Tibial nerve (tissue), 4 donors: ENCODE measurements at regions not wholly inside any gene's neighbourhood (a gene's known extent, or its start where the extent isn't known, plus 50 kb on each side); places are given as distances from the start of the nearest gene placed in this dataset.

Source experiments
- CTCF ChIP-seq, 5 experiments: fragments of 200-600 bp in 3 of 5; fragments of 450-650 bp in 2 of 5; sonication (generic) in 3 of 5; IDR thresholded peaks; one replicate each; pipeline ENCODE4 v1.5.1; 2016 to 2019; ENCODE audit warnings: antibody characterized with exemption in 5 of 5, mild to moderate bottlenecking in 3 of 5, moderate library complexity in 2 of 5
- EP300 ChIP-seq, 2 donors: sonication (generic); formaldehyde crosslinking; IDR thresholded peaks; one replicate each; pipeline ENCODE4 v1.6.1; 2017; ENCODE audit warnings: antibody characterized with exemption in 2 of 2, mild to moderate bottlenecking in 1 of 2
- POLR2A ChIP-seq, 2 donors: fragments of 450-650 bp; IDR thresholded peaks; one replicate each; pipeline ENCODE4 v1.6.1; 2017; ENCODE audit warnings: antibody characterized with exemption in 2 of 2, mild to moderate bottlenecking in 2 of 2, moderate library complexity in 2 of 2

- TF ChIP-seq CTCF (IDR thresholded peaks at IDR 0.05) (no peak), POLR2A (IDR thresholded peaks at IDR 0.05) (no peak), EP300 (IDR thresholded peaks at IDR 0.05) (no peak)
Observed at GRCh38 chr21:41589131-41589530, 81.2 kb upstream of the TMPRSS2 start.
